ENCODE measurements at regions not wholly inside any gene's neighbourhood (a gene's known extent, or its start where the extent isn't known, plus 50 kb on each side); places are given as distances from the start of the nearest gene placed in this dataset.
"Not testable (repeated sequence)": the region's sequence is repeated elsewhere in the genome, so short reads cannot be mapped to it uniquely, and the experiment has no call there.

GRCh38 chr5:159792180-159792579 is 124.1 kb upstream of the ADRA1B start:
- no peak for DNase-seq

DNA sequence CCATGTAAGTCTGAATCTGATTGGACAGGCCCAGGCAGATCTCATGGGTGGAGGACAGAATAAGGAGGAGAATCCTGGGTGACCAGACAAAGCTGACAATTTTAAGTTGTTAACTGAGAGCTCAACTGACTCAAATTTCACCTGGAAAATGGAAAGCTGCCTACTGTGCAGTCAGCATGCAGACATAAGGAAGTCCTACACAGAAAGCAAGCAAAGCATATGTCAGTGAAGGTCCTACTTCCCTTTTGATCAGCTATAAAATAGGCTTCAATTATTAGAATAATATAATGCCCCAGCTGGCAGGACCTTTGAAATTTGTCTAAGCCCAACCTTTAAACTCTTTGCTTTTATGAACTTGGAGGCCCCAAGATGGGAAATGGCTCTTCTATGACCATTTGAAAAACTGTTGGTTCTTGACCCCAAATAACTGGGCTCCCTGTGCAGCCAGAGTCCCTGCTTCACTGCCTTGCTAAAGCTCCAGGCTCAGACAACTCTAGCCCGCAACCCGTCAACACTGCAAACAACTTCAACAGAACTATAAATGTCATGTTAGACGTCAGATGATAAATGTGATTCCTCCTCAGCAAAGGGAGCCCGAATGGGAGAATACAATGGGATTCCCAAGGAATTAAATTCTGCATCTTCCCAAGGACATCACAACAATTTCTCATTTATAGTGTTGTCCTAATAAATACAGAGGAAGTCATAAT is 118.9 kb upstream of the ADRA1B start:
- DNase-seq: no peak

DNA sequence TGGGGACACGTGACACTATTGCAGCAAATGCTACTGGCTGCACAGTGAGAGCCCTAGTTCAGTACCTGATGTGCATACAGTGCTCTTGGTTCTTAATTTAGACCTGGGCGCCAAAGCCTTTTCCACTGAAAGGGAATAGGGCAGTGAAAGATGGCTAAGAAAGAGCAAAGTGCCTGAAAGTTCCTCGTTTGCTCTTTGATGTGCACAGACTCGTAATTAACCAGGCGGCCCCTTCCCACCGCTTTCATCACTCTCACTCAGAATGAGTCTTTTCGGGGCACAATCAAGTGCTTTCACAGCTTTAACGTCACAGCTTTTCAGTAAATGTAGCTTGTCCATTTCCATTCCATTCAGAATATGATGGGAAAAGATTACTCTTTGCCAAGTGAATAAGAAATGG is 116.6 kb upstream of the ADRA1B start:
- no peak for DNase-seq

GRCh38 chr5:159800131-159800840 is 116.0 kb upstream of the ADRA1B start:
- no peak for DNase-seq

GRCh38 chr5:159801303-159801702 is 115.0 kb upstream of the ADRA1B start:
- DNase-seq: peak; percentile 26 to 72

DNA sequence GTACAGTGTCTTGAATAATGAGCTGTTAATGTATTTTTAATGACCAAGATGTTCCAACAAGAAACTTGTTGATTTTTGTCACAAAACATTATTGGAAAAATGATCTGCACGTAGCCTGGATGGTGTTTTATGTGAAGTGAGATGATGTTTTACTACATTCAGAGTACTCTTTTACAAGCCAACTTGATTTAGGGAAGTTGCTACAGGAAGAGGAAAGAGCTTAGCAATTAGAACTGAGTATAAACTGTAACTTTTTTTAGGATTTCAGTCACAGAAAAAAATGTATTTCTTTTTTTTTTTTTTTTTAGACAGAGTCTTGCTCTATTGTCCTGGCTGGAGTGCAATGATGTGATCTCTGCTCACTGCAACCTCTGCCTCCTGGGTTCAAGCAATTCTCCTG is 113.6 kb upstream of the ADRA1B start:
- no peak for DNase-seq

DNA sequence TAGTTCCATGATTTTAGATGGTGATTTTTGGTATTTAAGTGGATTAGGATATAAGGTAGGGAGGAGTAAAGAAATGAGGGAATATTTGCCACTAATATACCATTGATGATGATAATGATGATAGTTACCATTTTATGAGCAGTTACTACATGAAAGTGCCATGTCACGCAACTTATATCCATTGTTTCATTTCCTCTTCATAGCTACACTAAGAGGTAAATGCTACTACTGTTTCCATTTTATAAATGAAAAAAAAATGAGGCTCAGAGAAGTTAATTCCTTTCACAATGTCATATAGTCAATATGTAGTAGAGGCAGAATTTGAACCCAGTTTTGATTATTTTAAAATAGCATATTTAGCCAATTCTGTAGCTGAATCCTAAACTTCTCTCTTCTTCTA is 112.2 kb upstream of the ADRA1B start:
- no peak for DNase-seq

GRCh38 chr5:159805021-159805420 is 111.3 kb upstream of the ADRA1B start:
- DNase-seq: no peak

- DNase-seq: not testable (repeated sequence)
Measured at GRCh38 chr5:159807135-159807534, 109.1 kb upstream of the ADRA1B start.

GRCh38 chr5:159807586-159807985 is 108.7 kb upstream of the ADRA1B start:
- DNase-seq: no peak

DNA sequence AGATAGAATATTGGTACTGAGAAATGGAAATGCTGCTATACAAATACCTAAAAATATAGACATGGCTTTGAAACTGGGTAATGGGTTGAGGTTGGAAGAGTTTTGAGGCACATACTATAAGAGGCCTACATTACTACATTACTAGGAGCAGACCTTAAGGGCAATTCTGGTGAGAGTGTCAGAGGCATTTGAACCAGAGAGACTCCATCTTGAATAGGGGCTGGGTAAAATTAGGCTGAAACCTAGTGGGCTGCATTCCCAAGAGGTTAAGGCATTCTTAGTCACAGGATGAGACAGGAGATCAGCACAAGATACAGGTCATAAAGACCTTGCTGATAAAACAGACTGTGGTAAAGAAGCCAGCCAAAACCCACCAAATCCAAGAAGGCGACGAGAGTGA is 104.6 kb upstream of the ADRA1B start:
- no peak for DNase-seq

GRCh38 chr5:159812759-159813158 is 103.5 kb upstream of the ADRA1B start:
- not testable (repeated sequence) for DNase-seq

- DNase-seq: no peak
Measured at GRCh38 chr5:159814222-159814621, 102.1 kb upstream of the ADRA1B start.

DNA sequence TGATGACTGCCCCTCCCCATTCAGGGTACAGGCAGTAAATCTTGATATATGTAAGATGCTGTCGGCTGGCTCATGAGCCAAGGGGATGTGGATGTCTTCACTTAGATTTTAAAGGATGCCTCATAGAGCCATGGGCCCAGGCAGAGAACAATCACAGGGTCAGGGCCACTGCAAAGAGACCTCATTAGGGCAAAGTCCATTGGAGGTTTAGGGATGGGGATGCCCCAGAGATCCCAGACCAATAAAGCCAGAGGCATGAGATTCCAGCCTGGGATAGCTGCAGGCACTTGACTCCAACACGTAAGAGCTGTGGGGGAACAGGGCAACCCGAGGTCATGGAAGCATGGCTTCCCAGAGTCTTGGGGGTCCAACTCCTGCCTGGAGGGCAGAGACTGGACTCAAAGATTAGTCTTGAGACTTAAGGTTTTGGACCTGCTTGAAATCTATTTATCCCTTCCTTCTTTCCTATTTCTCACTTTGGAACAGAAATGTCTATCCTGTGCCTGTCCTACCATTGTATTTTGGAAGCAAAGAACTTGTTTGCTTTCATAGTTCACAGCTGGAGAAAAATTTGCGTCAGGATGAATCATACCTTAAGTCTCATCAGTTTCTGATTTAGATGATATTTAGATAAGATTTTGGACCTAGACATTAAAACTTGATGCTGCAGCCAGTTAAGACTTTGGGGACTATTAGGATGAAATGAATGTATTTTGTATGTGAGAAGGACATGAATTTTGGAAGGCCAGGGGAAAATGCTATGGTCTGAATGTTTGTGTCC is 101.3 kb upstream of the ADRA1B start:
- no peak for DNase-seq

GRCh38 chr5:159817262-159818029 is 98.8 kb upstream of the ADRA1B start:
- no peak for DNase-seq

GRCh38 chr5:159819591-159820411 is 96.5 kb upstream of the ADRA1B start:
- DNase-seq: no peak

DNA sequence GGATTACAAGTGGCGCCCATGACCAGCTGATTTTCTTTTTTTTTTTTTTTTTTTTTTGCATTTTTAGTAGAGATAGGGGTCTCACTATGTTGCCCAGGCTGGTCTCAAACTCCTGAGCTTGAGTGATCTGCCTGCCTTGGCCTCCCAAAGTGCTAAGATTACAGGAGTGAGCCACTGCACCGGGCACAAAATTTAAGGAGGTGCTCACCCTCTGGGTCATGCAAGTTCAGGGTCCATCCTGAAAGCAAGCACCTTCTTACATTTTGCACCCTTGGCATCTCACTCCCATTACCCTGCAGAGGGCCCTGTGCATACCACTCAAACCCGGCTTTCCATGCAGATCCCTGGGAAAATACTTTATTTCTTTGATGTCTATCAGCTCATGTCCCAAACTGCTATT is 95.6 kb upstream of the ADRA1B start:
- no peak for DNase-seq

DNA sequence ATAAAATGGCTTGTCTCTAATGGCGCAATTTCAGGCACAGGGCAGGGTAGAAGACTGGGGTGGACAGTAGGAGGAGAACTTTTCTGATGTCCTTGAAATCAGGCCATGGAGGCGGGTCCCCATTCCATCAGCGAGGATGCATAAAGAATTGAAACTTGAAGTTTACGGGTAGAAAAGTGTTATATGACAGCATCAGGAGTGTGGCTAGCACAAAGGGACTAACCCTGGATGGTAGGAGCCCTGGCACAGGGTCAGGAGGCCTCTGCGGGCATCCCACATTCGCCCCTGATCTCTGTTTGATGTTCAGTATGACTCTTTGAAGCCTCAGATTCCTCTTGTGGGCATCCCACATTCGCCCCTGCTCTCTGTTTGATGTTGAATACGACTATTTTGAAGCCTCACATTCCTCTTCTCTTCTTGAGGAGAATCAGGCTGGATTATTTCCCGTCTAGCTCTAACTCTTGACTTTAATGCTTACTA is 94.8 kb upstream of the ADRA1B start:
- no peak for DNase-seq

GRCh38 chr5:159824188-159825161 is 91.8 kb upstream of the ADRA1B start:
- DNase-seq: no peak

- peak in 1 of 2 experiments; percentile 20 for DNase-seq
Measured at GRCh38 chr5:159825551-159826051, 90.7 kb upstream of the ADRA1B start.

Measured in NCI-H187 (cell line).